HG02938 (cell line): ENCODE measurements at regions not wholly inside any gene's neighbourhood (a gene's known extent, or its start where the extent isn't known, plus 50 kb on each side); places are given as distances from the start of the nearest gene placed in this dataset.

ENCODE experiments used
- ATAC-seq: cut with Tn5 transposase; IDR thresholded peaks from one replicate; pipeline ENCODE4 v1.9.1; 2021; ENCODE audit warnings: mild to moderate bottlenecking, moderate library complexity; ENCODE audit not compliant: unreplicated experiment

DNA sequence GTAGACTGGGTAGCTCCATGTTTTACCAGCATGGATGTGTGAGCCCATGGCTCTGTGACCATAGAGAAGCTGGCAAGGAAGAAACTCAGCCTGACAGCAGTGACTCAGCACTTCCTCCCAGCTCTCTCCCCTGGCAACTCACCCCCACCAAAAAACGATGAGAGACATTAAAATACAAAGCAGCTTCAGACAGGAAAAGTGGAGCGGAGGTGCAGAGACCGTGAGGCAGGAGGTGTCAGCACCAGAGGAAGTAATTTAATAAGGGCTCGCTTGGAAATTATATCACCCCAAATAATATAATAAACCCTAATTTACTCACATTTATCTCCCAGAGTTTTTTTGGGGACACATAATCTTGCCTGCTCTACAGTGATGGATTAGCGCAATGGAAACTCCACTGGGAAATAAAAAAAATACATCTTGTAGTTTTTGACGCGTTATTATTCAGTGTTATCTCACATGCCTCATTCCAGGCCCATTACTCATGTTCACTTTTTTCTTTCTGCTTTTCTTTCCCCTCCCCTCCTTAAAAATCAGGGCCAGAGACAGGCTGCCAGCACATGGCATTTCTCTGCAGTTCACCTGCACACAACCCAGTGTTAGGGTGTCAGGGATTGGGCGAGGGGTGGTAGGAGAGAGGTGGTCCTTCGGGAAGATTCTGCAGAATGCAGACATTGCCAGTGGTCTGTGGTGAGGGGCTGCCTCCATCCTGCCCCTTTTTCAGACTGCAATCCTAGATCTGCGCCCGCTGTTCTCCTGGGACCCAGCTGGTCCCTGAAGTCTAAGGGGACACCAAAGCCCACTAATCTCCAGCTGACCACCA is 170.8 kb downstream of the BUD13 start:
- no peak for ATAC-seq

DNA sequence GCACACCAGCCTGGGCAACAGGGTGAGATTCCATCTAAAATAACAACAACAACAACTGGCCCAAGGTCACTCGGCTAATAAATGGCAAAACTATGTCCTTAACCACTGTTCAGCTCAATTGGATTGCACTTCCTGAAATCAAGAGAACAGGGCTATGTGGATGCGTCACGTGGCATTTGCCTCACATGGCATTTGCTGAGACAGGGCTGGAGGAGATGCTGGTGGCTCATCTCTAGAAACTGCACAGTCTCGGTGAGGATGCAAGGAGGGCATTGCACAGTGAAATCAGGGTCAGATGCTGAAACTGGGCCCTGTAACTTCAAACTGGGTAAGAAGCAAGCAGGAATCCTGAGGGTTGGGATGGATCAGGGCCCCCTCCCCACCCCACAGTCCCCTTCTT is 171.9 kb downstream of the BUD13 start:
- ATAC-seq = no peak

DNA sequence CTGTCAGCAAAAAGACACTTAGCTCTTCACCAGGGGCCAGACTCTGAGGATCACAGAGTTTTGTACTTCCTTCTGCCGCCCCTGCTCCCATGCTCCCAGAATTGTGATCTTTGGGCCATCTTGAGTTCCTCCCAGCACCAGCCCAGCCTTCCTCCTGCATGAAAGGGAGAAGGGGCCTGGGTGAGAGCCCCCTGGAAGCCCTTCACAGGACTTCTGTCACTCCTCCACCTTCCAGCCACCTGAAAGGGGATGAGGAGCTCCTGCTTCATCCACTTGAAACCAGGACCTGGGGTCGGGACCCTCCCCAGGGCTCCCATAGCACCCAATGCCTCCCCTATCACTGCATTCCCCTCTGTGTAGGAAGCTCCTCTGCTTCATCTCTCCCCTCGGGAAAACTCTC is 174.2 kb downstream of the BUD13 start:
- no peak for ATAC-seq

GRCh38 chr11:116598036-116598435 is 174.8 kb downstream of the BUD13 start:
- no peak for ATAC-seq

DNA sequence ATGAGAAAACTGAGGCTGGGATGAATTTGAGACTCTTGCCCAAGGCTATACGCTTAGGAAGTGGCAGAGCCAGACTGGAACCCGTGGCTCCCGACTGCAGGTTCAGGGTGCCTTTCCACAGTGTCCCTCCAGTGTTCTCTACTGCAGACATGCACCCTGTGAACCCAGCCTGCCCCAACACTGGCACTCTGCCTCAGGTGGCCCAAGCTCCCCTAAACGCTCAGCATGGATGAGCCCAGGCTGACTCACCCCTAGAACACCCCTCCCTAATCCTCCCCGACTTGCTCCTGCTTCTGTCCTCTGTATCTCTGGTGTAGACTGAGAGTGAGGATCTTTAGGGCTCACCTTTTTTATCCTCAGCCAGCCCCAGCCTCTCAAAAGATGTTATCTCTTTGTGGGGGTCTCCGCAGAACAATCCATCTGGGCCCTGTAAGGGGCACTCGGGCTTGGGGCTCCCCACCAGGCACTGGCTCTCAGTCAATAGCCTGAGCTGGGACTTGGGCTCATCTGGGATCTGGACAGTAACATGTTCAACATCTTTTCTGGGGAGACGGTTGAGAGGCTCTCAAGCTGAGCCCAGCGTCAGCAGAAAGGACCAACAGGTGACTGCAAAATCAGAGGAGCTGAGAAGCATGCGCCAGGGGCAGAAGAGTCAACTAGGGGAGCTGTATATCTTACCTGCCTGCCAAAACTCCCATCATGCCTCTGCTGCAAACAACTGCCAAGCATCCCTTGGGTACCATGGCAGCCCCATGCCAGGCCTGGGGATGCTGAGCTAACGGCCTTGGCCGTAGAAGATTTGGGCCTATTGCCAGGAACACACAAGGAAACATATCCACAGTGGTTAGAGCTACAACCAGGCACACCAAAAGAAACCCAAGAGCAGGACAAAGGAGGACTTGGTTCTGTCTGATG is 176.2 kb downstream of the BUD13 start:
- no peak for ATAC-seq

GRCh38 chr11:116595305-116595880 is 177.4 kb downstream of the BUD13 start:
- no peak for ATAC-seq

GRCh38 chr11:116590844-116591570 is 181.8 kb downstream of the BUD13 start:
- ATAC-seq = no peak

GRCh38 chr11:116589402-116589801 is 183.4 kb downstream of the BUD13 start:
- ATAC-seq = no peak

GRCh38 chr11:116586392-116586791 is 186.4 kb downstream of the BUD13 start:
- ATAC-seq = no peak

- no peak for ATAC-seq
Measured at GRCh38 chr11:116582571-116582970, 190.2 kb downstream of the BUD13 start.

DNA sequence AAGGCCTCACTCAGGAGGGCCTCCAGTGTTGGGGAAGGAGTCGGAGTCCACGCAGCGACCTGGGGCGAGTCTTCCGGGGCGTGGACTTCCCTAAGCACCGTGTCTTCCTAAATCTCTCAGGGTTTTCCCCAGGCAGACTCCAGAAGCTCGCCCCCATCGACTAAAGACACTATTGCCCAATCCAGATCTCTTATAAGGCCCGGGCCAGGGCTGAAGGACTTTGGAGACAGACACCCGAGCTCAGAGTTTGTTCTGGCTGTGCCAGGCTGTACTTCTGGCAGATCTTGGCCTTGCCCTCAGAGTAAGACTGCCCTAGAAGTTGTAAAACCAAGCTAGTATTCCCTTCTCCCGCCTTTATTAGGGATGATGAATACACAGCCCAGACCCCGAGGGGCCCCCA is 191.4 kb downstream of the BUD13 start:
- ATAC-seq = no peak

- ATAC-seq = no peak
Measured at GRCh38 chr11:116580799-116581198, 192.0 kb downstream of the BUD13 start.

DNA sequence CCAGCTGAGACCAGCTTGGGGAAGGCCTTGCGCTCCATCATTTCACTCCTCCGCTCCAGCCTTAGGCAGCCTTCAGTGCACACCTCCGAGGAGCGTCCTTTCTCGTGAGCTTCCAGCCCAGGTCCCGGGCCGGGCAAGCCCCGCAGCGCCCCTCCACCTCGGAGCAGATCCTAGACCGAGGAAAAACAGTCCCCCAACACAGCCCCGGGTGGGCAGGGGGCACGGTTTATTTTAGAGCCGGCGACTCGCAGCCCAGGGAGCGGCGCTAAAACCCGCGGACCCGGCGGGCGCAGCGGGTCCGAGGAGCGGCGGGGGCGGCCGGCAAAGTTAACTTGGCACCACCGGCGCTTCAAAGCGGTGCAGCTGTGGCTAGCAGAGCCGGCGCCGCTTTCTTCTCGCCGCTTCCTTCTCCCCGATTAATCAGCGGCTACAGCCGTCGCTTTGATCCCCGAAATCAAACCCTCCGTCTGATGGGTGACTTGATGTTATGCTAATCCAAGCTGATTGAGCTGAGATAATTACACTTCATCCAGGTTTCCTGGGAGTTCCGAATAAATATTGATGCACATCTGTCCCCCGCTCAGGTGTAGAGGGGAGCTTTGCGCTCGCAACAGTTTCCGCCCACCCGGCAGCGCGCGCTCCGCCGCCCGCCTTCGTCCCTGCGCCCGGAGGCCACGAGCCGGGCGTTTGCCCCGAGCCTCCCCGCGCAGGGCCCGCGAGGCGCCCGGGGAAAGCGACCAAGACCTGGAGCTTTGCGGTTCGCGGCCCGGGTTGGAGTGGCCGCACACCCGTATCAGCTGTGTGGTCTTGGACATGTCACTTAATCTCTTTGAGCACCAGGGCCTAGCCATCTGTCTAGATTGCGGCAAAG is 192.7 kb downstream of the BUD13 start:
- ATAC-seq = no peak

- no peak for ATAC-seq
Measured at GRCh38 chr11:116579031-116579653, 193.6 kb downstream of the BUD13 start.

DNA sequence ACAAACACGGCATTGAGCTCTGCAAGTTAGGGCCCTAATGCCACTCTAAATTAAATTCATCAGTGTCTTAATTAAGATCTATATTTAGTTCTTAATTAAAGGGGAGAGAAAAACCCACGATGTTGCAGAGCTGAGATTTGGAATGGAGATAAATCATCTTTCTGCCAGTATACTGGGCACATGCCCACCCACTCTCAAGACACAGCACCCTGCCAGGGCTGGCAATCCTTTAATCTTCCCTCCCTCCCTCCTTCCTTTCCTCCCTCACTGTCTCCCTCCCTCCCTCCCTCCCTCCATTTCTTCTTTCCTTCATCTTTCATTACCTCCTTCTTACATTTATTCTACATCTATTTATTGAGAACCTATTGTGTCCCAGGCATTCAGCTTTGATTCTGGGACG is 194.8 kb downstream of the BUD13 start:
- ATAC-seq = no peak

- ATAC-seq = no peak
Measured at GRCh38 chr11:116577273-116577672, 195.5 kb downstream of the BUD13 start.

DNA sequence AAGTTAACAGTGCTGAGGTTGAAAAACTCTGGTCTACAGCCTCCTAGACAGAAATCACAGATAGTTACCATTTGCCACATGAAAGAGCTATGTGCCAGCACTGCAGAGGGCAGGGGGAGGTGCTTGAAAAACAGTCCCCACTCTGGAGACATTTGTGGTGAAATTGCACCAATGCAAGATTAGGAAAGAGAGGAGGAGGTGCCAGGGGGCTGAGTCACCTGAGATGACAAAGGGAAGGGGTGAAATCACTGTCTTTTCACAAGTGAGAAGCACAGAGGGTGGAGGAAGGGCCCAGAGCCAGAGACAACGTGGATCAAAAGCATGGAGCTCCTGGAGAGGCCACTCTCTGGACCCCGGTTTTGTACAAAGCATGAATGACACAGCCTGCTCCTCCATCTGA is 196.3 kb downstream of the BUD13 start:
- ATAC-seq = no peak

DNA sequence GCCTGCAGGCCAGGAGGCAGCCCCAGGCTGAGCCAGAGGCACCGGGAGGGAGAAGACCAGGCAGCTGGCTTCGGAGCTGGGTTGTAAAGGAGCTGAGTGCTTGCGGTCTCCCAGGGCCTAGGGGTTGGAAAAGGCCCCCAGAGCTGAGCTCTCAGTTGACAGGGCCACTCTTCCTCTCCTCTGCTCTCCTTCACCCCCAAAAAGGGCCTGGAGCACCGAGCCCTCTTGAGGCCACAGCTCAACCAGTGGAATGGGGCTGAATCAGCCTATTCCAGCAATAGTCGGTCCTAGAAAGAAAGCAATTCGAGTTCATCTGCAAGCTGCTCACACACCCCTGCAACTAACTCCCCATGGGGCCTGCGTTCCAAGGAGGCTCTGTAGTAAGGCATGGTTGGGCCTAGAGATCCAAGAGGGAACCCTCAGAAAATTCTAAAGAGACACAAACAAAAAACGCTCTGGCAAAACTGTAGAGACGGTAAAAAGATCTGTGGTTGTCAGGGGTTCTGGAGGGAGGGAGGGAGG is 205.0 kb downstream of the BUD13 start:
- no peak for ATAC-seq

DNA sequence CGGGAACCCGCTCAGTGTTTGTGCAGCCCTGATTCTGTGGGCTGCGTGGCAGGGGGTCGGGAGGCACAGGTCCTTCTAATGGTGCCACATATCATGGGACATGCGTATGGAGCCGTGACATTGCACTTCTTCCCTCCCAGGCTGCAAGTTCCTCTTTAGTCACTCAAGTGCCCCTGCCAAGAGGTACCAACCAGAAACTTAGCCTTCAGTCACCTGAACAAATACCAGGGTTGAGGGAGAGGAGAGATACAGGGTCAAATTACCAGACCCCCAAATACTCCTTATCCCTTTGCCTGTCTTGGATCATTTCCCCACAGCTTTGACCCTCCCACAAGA is 209.1 kb downstream of the BUD13 start:
- no peak for ATAC-seq
